Inflammatory macrophage treated with lipopolysaccharide for 1 hour (primary cell): ENCODE measurements at regions not wholly inside any gene's neighbourhood (a gene's known extent, or its start where the extent isn't known, plus 50 kb on each side); places are given as distances from the start of the nearest gene placed in this dataset.
"Not testable (repeated sequence)": the region's sequence is repeated elsewhere in the genome, so short reads cannot be mapped to it uniquely, and the experiment has no call there.

Experiments
- DNase-seq, 2 donors: peaks; one replicate each; pipeline ENCODE4 v3.0.0-alpha.2; 2020 to 2022

DNA sequence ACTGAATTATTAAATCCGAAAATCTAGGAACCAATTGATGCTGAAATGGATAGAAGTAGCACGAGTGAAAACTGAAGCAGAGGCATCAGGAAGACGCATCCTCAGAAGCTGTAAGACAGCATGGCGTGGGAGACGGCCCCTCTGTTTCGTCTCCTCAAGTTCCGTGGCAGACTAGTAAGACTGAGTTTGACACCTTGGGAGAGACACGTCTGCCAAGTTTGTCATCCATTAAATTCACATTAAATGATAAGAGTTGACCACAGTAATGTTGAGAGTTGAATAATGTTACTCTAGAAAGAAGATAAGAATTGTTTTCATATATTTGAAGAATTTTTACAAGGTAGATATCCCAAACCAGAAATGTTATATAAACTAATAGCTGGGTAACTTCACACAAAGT lies 736.1 kb upstream of the FRG1 start:
- DNase-seq = no peak

DNA sequence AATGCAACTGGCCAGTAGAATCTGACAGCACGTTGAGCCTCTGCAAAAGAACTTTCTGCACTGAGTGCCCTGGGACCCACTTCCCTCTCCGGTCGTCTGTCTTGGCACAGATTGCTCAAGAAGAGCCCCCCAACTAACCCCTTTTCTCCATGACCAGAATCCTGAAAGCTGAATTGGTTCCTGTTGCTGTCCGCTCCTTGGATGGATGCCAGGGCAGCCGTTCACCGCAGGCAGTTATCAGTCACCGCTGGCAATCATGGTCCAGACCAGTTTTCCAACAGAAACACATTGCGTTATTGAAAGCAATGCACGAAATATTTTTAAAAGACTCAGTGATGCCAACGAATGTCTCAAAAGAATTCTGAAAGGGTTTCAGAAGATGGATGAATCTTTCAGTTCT lies 733.7 kb upstream of the FRG1 start:
- DNase-seq = no peak

- no peak for DNase-seq
These were observed 732.8 kb upstream of the FRG1 start for GRCh38 chr4:189207872-189208271.

GRCh38 chr4:189215574-189215973 lies 725.1 kb upstream of the FRG1 start:
- no peak for DNase-seq

DNA sequence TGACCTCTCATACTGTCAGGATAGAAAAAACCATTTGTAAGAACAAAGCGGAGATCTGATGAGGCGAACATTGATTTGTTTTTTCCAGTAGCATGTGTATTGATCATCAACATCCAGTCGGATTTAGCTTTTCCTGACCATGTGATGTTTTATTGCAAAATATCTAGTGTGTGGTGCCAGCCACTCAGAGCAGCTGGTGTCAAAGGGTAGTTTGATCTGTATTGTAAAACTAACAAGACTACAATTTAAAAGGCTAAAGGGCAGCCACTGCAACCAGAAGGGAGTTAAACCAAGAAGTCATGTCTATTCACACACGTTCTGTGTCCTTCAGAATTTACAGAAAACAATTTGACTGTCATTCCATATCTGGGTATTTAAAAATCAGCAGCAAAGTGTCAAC lies 719.0 kb upstream of the FRG1 start:
- no peak for DNase-seq

DNA sequence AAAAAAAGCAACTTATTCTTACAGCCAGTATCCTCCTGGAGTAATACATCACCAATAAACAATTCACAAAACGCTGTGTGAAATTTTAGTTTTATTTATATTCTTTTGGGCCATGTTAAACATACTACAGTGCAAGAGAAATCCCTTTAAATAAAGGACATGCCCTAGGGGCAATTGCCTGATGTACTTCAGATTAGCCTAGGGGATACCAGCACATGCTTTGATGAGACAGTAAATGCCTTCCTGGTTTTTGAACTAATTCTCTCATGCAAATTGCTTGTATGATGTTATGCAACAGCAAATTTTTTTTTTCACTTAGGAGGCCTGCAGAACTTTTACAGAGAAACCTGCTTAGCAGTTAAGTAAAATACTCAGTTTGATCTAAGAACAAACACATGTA lies 711.9 kb upstream of the FRG1 start:
- DNase-seq = no peak

- DNase-seq = no peak
These were observed 708.4 kb upstream of the FRG1 start for GRCh38 chr4:189232274-189232673.

GRCh38 chr4:189233754-189234153 lies 706.9 kb upstream of the FRG1 start:
- not testable (repeated sequence) for DNase-seq

GRCh38 chr4:189234948-189235347 lies 705.7 kb upstream of the FRG1 start:
- DNase-seq = not testable (repeated sequence)

DNA sequence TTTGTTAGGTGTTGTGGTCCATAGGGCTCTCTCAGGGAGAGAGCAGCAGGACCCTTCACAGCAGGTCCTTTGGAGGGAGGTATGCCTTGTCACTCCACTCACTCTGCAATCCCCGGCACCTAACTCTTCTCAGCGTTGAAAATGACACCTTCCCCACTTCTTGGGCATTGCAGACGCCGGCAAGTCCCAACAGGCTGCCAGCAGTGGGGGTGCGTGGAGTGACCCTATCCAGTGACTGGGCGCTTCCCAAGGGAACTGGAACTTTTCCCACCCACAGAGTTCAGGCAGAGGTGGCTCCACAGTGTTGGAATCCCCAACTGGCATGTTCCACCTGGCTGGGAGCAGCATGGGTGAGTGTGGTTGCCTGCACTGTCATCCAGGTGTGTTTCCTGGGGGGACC lies 705.1 kb upstream of the FRG1 start:
- DNase-seq = no peak

DNA sequence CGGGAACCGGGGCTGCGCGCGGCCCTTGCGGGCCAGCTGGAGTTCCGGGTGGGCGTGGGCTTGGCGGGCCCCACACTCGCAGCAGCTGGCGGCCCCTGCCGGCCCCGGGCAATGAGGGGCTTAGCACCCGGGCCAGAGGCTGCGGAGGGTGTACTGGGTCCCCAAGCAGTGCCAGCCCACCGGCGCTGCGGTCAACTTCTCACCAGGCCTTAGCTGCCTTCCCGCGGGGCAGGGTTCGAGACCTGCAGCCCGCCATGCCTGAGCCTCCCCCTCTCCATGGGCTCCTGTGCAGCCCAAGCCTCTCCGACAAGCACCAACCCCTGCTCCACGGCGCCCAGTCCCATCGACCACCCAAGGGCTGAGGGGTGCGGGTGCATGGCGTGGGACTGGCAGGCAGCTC lies 704.4 kb upstream of the FRG1 start:
- DNase-seq = not testable (repeated sequence)

DNA sequence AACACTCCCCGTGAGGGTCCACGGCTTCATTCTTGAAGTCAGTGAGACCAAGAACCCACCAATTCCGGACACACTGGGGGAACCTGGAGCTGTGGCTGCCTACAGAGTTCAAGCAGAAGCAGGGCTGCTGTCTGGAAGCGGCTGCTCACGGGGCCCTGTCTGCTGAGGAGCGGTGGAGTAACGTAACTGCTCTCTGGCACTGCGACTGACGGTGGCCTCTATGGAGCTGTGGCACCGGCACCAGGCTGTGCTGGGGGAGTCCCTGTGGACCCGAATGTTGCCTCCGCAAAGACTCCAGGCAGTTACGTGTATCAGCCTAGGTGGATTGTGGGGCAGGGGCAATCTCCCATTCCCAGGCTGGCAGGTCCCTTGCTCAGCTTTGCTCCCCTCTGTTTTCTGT lies 703.3 kb upstream of the FRG1 start:
- DNase-seq = no peak

- no peak for DNase-seq
These were observed 685.0 kb upstream of the FRG1 start for GRCh38 chr4:189255636-189256035.

GRCh38 chr4:189261475-189261874 lies 679.2 kb upstream of the FRG1 start:
- no peak for DNase-seq

DNA sequence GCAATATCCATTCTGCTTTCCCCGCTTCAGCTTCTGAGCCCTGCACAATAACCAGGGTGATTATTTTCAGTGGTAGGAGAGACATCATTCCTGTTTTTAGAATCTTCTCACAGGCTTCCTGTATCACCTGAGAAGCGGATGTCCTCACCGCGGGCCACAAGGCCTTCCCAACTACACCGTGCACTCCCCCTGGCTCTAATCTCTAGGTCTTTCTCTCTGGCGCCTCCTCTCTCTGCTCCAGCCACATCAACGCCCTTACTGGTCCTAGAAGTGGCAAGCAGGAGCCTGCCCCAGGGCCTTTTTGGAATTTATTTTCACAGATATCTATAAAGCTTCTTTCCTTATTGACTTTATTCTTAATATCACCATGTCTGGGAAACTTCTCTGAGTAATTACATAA lies 675.2 kb upstream of the FRG1 start:
- DNase-seq = no peak

- no peak for DNase-seq
These were observed 673.2 kb upstream of the FRG1 start for GRCh38 chr4:189267312-189267965.

- no peak for DNase-seq
These were observed 662.0 kb upstream of the FRG1 start for GRCh38 chr4:189278597-189279165.

- no peak for DNase-seq
These were observed 661.5 kb upstream of the FRG1 start for GRCh38 chr4:189279188-189279587.

GRCh38 chr4:189285377-189285776 lies 655.3 kb upstream of the FRG1 start:
- DNase-seq = no peak

DNA sequence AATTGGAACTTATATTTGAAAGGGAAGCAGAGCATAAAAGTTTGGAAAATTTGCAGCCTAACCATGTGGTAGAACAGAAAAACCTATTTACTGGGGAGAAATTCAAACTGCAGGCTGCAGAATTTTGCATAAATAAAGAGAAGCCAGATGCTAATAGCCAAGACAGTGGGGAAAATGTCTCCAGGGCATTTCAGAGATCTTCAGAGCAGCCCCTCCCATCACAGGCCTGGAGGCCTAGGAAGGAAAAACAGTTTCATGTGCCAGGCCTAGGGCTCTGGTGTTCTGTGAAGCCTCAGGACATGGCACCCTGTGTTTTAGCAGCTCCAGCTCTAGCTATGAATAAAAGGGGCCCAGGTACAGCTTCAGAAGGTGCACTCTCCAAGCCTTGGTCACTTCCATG lies 648.7 kb upstream of the FRG1 start:
- no peak for DNase-seq

- DNase-seq = no peak
These were observed 647.2 kb upstream of the FRG1 start for GRCh38 chr4:189293459-189293858.

- no peak for DNase-seq
These were observed 646.1 kb upstream of the FRG1 start for GRCh38 chr4:189294574-189294973.

- DNase-seq = no peak
These were observed 641.0 kb upstream of the FRG1 start for GRCh38 chr4:189299706-189300105.

DNA sequence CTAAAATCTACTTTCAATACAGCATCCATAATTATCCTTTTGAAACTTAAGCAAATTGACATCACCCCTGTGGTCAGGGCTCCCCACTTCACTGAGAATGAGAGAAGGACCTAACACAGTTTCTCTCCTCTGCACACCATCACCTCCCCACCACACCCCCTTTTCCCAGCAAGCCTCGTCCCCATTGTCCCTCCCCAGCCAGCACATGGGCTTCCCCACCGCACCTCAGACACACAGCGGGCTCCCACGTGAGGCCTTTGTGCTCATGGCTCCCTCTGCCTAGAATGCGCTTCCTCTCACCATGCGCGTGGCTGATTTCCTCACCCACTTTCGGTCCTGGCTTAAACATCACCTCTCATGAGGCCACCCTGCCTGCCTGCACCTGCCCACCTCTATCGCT lies 639.0 kb upstream of the FRG1 start:
- DNase-seq = no peak

GRCh38 chr4:189302719-189303118 lies 638.0 kb upstream of the FRG1 start:
- no peak for DNase-seq
